Right lobe of liver (tissue), 6 donors: ENCODE measurements at regions not wholly inside any gene's neighbourhood (a gene's known extent, or its start where the extent isn't known, plus 50 kb on each side); places are given as distances from the start of the nearest gene placed in this dataset.
A peak's percentile ranks its signal among the peaks of the same experiment; 100 is the strongest.

ENCODE experiments used
- ATAC-seq, 4 donors: fragments of 200-7000 bp; cut with Tn5 transposase; one replicate each; pipeline ENCODE4 v1.9.1; 2020; ENCODE audit warnings: mild to moderate bottlenecking in 4 of 4, moderate library complexity in 4 of 4
- DNase-seq, 3 donors: peaks; one replicate each; pipeline ENCODE4 v3.0.0-alpha.2; 2020
- H3K27ac ChIP-seq, 3 donors: fragments of 200-600 bp; one replicate each; pipeline ENCODE4 v1.8.0; 2022
- H3K27me3 ChIP-seq, 2 donors: fragments of 200-600 bp; one replicate each; pipeline ENCODE4 v1.8.0; 2022
- H3K36me3 ChIP-seq, 4 donors: fragments of 200-600 bp; sonication (generic) in 1 of 4; one replicate each; pipeline versions ENCODE4 v1.5.1 to v1.8.0; 2017 to 2022; ENCODE audit warnings: control low read depth in 1 of 4
- H3K4me1 ChIP-seq, 4 donors: fragments of 200-600 bp; sonication (generic) in 1 of 4; one replicate each; pipeline versions ENCODE4 v1.5.1 to v1.8.0; 2017 to 2022; ENCODE audit warnings: control low read depth in 1 of 4
- H3K4me3 ChIP-seq, 3 donors: fragments of 200-600 bp; one replicate each; pipeline ENCODE4 v1.8.0; 2022
- H3K9me3 ChIP-seq, 4 donors: fragments of 200-600 bp; sonication (generic) in 1 of 4; one replicate each; pipeline versions ENCODE4 v1.5.1 to v1.8.0; 2017 to 2022; ENCODE audit warnings: control low read depth in 1 of 4
- CTCF ChIP-seq, 4 donors: fragments of 200-600 bp in 3 of 4; fragments of 450-650 bp in 1 of 4; IDR thresholded peaks; one replicate each; pipeline versions ENCODE4 v1.5.1 to v1.8.0; 2016 to 2022; ENCODE audit warnings: antibody characterized with exemption in 4 of 4, mild to moderate bottlenecking in 2 of 4
- POLR2A ChIP-seq: fragments of 450-650 bp; IDR thresholded peaks from one replicate; pipeline ENCODE4 v1.6.1; 2017; ENCODE audit warnings: antibody characterized with exemption, mild to moderate bottlenecking
- WGBS: methylation state at CpG from one replicate; pipeline ENCODE4 v1.1.6; 2018; ENCODE audit warnings: low coverage, low lambda C conversion rate; ENCODE audit not compliant: insufficient coverage; ENCODE audit errors: missing lambda C conversion rate; 5-methylcytosine and 5-hydroxymethylcytosine counted together
- intact Hi-C, 2 donors: fragments of 100-400 bp; cut with DNase I; formaldehyde crosslinking; loops; one replicate each; pipeline versions ENCODE4 v1.11.2 to v1.14.1; 2022
- donor health status: DM: no; HTN: yes; CAD: no.
- donor health status: DM: no; HTN: no; CAD: no.
- donor health status: DM: no; HTN: no; CAD: no.
- donor health status: DM: no; HTN: yes; CAD: no.
- donor health status: DM: no; HTN: yes; CAD: no.

GRCh38 chr21:39103689-39104088, 79.6 kb downstream of the PSMG1 start:
- TF ChIP-seq POLR2A (no peak), CTCF (IDR thresholded peaks at IDR 0.05) (no peak)
- Histone ChIP-seq H3K4me1 (peaks cover 0 to 12% (median 5%) of the 10 kb centered on the region in 4 donors), H3K27ac (no peak overlapping the region), H3K9me3 (no peaks in the 10 kb centered on the region), H3K4me3 (no peak overlapping the region), H3K27me3 (no peaks in the 10 kb centered on the region), H3K36me3 (no peaks in the 10 kb centered on the region)
- DNase-seq (no peak), ATAC-seq (no peak)
- intact Hi-C loops, result no loop called here
- 62% methylated on average over 4 of the region's 4 CpGs for WGBS

DNA sequence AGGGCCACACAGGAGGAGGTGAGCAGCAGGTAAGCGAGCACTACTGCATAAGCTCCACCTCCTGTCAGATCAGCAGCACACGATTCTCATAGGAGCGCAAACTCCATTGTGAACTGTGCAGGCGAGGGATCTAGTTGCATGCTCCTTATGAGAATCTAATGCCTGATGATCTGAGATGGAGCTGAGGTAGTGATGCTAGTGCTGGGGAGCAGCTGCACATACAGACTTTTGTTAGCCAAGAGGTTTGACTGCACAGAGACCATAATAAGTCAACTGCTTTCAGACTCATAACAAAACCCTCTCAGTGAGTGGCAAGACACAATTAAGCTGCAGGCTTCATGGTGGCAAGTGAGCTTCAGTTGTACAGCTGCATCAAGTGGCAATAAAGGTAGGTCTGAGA, 83.4 kb downstream of the PSMG1 start:
- Histone ChIP-seq H3K4me3 (no peak overlapping the region), H3K36me3 (no peaks in the 10 kb centered on the region), H3K27me3 (no peaks in the 10 kb centered on the region), H3K9me3 (no peaks in the 10 kb centered on the region), H3K27ac (peak overlapping the region in 1 of 3 donors; percentile 96), H3K4me1 (peaks cover 0 to 46% (median 22%) of the 10 kb centered on the region in 4 donors)
- ATAC-seq, result no peak
- intact Hi-C loops, result no loop called here
- no CpG with 5 or more reads among the region's 4 CpGs for WGBS
- no peak for DNase-seq
- no peak for TF ChIP-seq POLR2A
- no peak for TF ChIP-seq CTCF (IDR thresholded peaks at IDR 0.05)

DNA sequence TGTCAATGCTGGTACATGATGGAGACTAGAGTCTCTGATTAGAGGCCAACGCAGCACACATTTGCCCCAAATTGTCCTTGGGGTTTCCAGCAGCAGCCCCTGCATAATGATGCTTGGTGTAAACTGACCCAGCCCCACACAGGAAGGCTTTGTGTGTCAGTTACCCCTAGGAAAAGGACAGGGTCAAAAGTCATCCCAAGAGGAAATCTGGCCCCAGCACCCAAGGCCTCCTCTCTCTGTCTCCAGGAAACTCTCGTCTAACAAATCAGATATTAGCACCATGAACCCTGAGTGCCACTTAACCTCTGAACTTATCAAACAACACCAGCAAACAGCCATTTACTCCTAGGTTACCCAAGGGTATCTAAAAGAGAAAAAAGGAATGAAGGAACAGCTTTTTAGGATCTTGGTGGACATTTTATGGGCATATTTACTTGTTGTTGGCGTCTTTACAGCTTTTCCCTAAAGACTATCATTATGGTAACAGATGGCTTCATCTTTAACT, 84.5 kb downstream of the PSMG1 start:
- peak; percentile 34 to 51 (median 46) for ATAC-seq
- no peaks in the 10 kb centered on the region for H3K27me3 ChIP-seq
- TF ChIP-seq CTCF (IDR thresholded peaks at IDR 0.05) (no peak), POLR2A (no peak)

GRCh38 chr21:39097981-39098380, 85.3 kb downstream of the PSMG1 start:
- Histone ChIP-seq H3K4me3 (no peak overlapping the region), H3K27me3 (no peaks in the 10 kb centered on the region), H3K36me3 (no peaks in the 10 kb centered on the region), H3K27ac (peak overlapping the region; percentile 90 to 96 (median 96)), H3K9me3 (no peaks in the 10 kb centered on the region), H3K4me1 (peaks cover 0 to 52% (median 25%) of the 10 kb centered on the region in 4 donors)
- no peak for TF ChIP-seq POLR2A
- TF ChIP-seq CTCF (IDR thresholded peaks at IDR 0.05), result no peak
- WGBS, result 63% methylated on average over 9 of the region's 9 CpGs
- DNase-seq (no peak), ATAC-seq (no peak)
- intact Hi-C loops, result no loop called here

More for the DNA sequence above, 84.5 kb downstream of the PSMG1 start:
- peak overlapping the region in 2 of 3 donors; percentile 96 for H3K27ac ChIP-seq
- DNase-seq, result no peak
- no peaks in the 10 kb centered on the region for H3K36me3 ChIP-seq
- WGBS, result 59% methylated on average over 3 of the region's 3 CpGs
- intact Hi-C loops, result no loop called here
- H3K4me1 ChIP-seq, result peaks cover 0 to 52% (median 25%) of the 10 kb centered on the region in 4 donors
- H3K4me3 ChIP-seq, result no peak overlapping the region
- no peaks in the 10 kb centered on the region for H3K9me3 ChIP-seq
